ENCODE measurements at regions not wholly inside any gene's neighbourhood (a gene's known extent, or its start where the extent isn't known, plus 50 kb on each side); places are given as distances from the start of the nearest gene placed in this dataset.

DNA sequence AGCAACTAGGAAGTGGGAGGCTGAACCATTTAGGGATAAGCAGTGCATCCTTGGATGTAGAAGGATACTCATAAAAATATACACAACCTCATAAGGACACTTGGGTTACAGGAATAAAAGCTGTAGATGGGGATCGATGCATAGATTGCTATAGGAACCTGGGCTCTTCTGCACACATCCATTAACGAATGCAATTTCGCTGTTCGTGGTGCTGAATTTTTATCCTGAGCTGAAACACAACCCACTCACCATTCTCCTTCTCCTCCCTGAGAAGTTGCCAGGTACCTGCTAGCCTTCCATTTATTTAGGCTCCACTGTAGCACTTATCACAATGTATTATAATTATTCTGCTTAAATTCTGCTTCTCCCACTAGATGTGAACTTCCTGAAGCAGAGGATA, 320.6 kb upstream of the BRINP1 start:
- DNase-seq (ENCODE audit: low read depth, low spot score) (no peak), ATAC-seq (no peak)
- in situ Hi-C loops (cut with HindIII; ENCODE audit: low pct_unique_long_range_greater_than_20kb, low sequenced_read_pairs) (no loop called here), intact Hi-C loops (cut with micrococcal nuclease; ENCODE audit: unreplicated experiment) (no loop called here)
- Histone ChIP-seq H3K36me3 (ENCODE audit: control insufficient read depth, insufficient read depth, low read length) (no peaks in the 10 kb centered on the region), H3K27me3 (ENCODE audit: control insufficient read depth, insufficient read depth, low read length) (no peaks in the 10 kb centered on the region), H3K4me3 (ENCODE audit: low read depth in 2 of 2, low read length in 2 of 2) (no peak overlapping the region), H3K4me1 (ENCODE audit: control insufficient read depth, insufficient read depth, low read length) (no peaks in the 10 kb centered on the region), H3K9me3 (ENCODE audit: control insufficient read depth, insufficient read depth, low read depth, low read length) (no peaks in the 10 kb centered on the region), H3K27ac (ENCODE audit: low read length) (no peak overlapping the region)
- TF ChIP-seq POLR2AphosphoS5 (IDR thresholded peaks at IDR 0.05; ENCODE audit: low read depth, low read length) (no peak), SIN3A (IDR thresholded peaks at IDR 0.05; ENCODE audit: borderline replicate concordance, insufficient read depth, low read depth, low read length) (no peak)
- TF ChIP-seq, protein P1, sequence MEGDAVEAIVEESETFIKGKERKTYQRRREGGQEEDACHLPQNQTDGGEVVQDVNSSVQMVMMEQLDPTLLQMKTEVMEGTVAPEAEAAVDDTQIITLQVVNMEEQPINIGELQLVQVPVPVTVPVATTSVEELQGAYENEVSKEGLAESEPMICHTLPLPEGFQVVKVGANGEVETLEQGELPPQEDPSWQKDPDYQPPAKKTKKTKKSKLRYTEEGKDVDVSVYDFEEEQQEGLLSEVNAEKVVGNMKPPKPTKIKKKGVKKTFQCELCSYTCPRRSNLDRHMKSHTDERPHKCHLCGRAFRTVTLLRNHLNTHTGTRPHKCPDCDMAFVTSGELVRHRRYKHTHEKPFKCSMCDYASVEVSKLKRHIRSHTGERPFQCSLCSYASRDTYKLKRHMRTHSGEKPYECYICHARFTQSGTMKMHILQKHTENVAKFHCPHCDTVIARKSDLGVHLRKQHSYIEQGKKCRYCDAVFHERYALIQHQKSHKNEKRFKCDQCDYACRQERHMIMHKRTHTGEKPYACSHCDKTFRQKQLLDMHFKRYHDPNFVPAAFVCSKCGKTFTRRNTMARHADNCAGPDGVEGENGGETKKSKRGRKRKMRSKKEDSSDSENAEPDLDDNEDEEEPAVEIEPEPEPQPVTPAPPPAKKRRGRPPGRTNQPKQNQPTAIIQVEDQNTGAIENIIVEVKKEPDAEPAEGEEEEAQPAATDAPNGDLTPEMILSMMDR (IDR thresholded peaks at IDR 0.05) = no peak
- TF ChIP-seq, protein P2, sequence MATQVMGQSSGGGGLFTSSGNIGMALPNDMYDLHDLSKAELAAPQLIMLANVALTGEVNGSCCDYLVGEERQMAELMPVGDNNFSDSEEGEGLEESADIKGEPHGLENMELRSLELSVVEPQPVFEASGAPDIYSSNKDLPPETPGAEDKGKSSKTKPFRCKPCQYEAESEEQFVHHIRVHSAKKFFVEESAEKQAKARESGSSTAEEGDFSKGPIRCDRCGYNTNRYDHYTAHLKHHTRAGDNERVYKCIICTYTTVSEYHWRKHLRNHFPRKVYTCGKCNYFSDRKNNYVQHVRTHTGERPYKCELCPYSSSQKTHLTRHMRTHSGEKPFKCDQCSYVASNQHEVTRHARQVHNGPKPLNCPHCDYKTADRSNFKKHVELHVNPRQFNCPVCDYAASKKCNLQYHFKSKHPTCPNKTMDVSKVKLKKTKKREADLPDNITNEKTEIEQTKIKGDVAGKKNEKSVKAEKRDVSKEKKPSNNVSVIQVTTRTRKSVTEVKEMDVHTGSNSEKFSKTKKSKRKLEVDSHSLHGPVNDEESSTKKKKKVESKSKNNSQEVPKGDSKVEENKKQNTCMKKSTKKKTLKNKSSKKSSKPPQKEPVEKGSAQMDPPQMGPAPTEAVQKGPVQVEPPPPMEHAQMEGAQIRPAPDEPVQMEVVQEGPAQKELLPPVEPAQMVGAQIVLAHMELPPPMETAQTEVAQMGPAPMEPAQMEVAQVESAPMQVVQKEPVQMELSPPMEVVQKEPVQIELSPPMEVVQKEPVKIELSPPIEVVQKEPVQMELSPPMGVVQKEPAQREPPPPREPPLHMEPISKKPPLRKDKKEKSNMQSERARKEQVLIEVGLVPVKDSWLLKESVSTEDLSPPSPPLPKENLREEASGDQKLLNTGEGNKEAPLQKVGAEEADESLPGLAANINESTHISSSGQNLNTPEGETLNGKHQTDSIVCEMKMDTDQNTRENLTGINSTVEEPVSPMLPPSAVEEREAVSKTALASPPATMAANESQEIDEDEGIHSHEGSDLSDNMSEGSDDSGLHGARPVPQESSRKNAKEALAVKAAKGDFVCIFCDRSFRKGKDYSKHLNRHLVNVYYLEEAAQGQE (IDR thresholded peaks at IDR 0.05; ENCODE audit: insufficient read depth in 1 of 2, low read depth in 2 of 2, low read length in 1 of 2) = peak; percentile 56 to 64; a peak in 3 of 4 replicates
- POLR2A ChIA-PET = no interaction called here
- CTCF ChIA-PET = no interaction called here
- no TSS peak for BruUV-seq (replicated peaks)

DNA sequence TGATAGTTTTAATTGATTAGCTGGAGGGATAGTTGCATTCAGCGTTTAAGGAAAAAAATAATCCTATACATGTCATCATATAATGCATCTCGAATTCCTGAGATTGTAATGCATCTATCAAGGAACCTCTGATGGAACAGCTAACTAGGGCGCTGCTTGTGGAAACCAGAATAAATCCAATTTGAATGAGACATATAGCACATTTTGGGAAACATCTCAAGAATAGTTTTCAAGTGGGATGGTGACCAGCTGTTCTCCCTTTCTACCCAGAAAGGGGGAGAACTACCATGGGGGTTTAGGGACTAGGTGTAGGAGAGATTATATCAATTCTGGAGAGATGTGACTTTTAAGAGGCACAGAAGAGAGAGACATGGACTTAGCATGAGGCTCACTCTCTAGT, 319.3 kb upstream of the BRINP1 start:
- H3K27ac ChIP-seq (ENCODE audit: low read length) = no peak overlapping the region
- CTCF ChIA-PET = no interaction called here

More for the DNA sequence above, 319.3 kb upstream of the BRINP1 start:
- ATAC-seq = no peak
- Histone ChIP-seq H3K4me3 (ENCODE audit: low read depth in 2 of 2, low read length in 2 of 2) (no peak overlapping the region), H3K27me3 (ENCODE audit: control insufficient read depth, insufficient read depth, low read length) (no peaks in the 10 kb centered on the region), H3K4me1 (ENCODE audit: control insufficient read depth, insufficient read depth, low read length) (no peaks in the 10 kb centered on the region), H3K36me3 (ENCODE audit: control insufficient read depth, insufficient read depth, low read length) (no peaks in the 10 kb centered on the region), H3K9me3 (ENCODE audit: control insufficient read depth, insufficient read depth, low read depth, low read length) (no peaks in the 10 kb centered on the region)
- TF ChIP-seq POLR2AphosphoS5 (IDR thresholded peaks at IDR 0.05; ENCODE audit: low read depth, low read length) = no peak
- TF ChIP-seq, protein P1 (IDR thresholded peaks at IDR 0.05) = no peak
- no peak for TF ChIP-seq SIN3A (IDR thresholded peaks at IDR 0.05; ENCODE audit: borderline replicate concordance, insufficient read depth, low read depth, low read length)
- POLR2A ChIA-PET = no interaction called here
- DNase-seq (ENCODE audit: low read depth, low spot score) = no peak
- in situ Hi-C loops (cut with HindIII; ENCODE audit: low pct_unique_long_range_greater_than_20kb, low sequenced_read_pairs) (no loop called here), intact Hi-C loops (cut with micrococcal nuclease; ENCODE audit: unreplicated experiment) (no loop called here)
- no TSS peak for BruUV-seq (replicated peaks)
